ENCODE measurements at regions not wholly inside any gene's neighbourhood (a gene's known extent, or its start where the extent isn't known, plus 50 kb on each side); places are given as distances from the start of the nearest gene placed in this dataset.

DNA sequence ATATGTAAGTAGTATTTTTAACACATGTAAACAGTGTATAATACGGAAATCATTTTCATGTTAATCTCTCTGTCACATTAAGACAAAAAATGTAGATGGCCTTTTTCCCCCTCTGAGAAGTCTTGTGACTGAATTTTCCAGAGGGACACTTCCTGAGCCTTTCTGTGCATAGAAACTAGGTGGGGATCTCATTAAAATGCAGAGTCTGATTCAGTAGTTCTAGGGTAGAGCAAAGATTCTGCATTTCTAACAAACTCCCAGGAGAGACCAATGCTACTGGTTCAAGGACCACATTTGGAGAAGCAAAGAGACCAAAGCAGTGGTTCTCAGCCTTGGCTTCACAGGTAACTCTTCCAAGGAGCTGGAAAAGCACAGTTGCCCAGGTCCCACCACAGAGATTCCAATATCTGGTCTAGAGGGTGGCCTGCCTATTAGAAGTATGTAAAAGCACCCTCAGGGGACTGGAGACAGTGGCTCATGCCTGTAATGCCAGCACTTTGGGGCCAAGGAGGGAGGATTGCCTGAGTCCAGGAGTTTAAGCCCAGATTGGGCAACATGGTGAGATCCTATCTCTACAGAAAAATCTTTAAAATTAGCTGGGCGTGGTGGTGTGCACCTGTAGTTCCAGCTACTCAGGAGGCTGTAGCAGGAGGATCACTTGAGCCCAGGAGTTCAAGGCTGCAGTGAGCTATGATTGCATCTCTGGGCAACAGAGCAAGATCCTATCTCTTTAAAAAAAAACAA is 378.5 kb downstream of the KIF16B start:
- FAIRE-seq, result no peak
- no peak overlapping the region for H3K4me3 ChIP-seq
- no peak for ATAC-seq
- H3K27me3 ChIP-seq, result no peaks in the 10 kb centered on the region
- no peak overlapping the region for H3K27ac ChIP-seq
- H3K9me3 ChIP-seq, result no peaks in the 10 kb centered on the region
- no peaks in the 10 kb centered on the region for H3K36me3 ChIP-seq
- intact Hi-C loops (cut with DNase I), result no loop called here
- WGBS, 2 donors, result 57 to 67% methylated on average over 2 of the region's 2 CpGs
- TF ChIP-seq, protein P1, sequence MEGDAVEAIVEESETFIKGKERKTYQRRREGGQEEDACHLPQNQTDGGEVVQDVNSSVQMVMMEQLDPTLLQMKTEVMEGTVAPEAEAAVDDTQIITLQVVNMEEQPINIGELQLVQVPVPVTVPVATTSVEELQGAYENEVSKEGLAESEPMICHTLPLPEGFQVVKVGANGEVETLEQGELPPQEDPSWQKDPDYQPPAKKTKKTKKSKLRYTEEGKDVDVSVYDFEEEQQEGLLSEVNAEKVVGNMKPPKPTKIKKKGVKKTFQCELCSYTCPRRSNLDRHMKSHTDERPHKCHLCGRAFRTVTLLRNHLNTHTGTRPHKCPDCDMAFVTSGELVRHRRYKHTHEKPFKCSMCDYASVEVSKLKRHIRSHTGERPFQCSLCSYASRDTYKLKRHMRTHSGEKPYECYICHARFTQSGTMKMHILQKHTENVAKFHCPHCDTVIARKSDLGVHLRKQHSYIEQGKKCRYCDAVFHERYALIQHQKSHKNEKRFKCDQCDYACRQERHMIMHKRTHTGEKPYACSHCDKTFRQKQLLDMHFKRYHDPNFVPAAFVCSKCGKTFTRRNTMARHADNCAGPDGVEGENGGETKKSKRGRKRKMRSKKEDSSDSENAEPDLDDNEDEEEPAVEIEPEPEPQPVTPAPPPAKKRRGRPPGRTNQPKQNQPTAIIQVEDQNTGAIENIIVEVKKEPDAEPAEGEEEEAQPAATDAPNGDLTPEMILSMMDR (IDR thresholded peaks at IDR 0.05), result no peak
- DNase-seq, result no peak
- no peaks in the 10 kb centered on the region for H3K4me1 ChIP-seq

DNA sequence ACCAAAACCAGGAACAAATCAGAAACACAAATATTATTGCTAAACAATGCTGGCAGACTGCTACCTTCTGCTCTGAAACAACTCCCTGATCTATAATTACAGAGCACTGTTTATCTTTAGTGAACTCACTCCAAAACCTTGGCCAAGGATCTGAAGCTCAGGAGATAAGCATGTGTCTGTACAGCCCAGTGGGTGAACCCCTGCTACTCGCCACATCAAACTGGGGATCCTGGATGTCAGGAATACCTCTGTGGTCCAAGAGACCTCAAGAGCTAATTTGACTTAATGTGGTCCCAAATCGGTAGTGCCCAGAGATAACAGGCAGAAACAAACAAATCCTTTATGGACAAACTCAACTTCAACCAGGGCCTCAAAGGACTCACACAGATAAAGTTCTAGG is 381.8 kb downstream of the KIF16B start:
- ATAC-seq (no peak), FAIRE-seq (no peak), DNase-seq (no peak)
- intact Hi-C loops (cut with DNase I), result no loop called here
- no peaks in the 10 kb centered on the region for H3K4me1 ChIP-seq
- no peaks in the 10 kb centered on the region for H3K36me3 ChIP-seq
- no peaks in the 10 kb centered on the region for H3K9me3 ChIP-seq
- H3K27ac ChIP-seq, result no peak overlapping the region
- no peak overlapping the region for H3K4me3 ChIP-seq
- TF ChIP-seq, protein P1 (IDR thresholded peaks at IDR 0.05), result no peak
- WGBS, 2 donors, result 36 to 53% methylated on average over 2 of the region's 2 CpGs
- H3K27me3 ChIP-seq, result no peaks in the 10 kb centered on the region

DNA sequence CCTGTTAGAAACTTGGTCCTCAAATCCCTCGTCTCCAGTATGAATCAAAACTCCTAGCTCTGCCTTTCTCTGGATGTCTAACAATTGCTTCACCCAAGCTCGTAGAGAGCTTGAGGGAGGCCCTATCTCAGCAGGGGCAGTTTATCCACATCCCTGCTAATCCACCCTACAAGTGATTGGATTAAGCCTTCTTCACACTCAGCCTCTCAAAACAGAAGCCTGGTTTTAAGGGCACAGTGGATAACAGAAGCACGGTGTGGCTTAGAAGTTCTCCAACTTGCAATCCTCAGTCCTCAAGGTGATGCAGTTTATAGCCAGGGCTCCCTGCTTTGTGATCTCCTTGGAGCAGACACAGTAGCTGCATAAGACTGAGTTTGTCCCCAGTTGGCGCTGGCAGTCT is 383.9 kb downstream of the KIF16B start:
- Histone ChIP-seq H3K4me1 (no peaks in the 10 kb centered on the region), H3K4me3 (no peak overlapping the region), H3K9me3 (no peaks in the 10 kb centered on the region), H3K36me3 (no peaks in the 10 kb centered on the region), H3K27ac (no peak overlapping the region), H3K27me3 (no peaks in the 10 kb centered on the region)
- TF ChIP-seq, protein P1 (IDR thresholded peaks at IDR 0.05), result no peak
- FAIRE-seq, result no peak
- no peak for DNase-seq
- ATAC-seq, result no peak
- intact Hi-C loops (cut with DNase I), result no loop called here
- WGBS, 2 donors, result 59 to 68% methylated on average over 4 of the region's 4 CpGs

DNA sequence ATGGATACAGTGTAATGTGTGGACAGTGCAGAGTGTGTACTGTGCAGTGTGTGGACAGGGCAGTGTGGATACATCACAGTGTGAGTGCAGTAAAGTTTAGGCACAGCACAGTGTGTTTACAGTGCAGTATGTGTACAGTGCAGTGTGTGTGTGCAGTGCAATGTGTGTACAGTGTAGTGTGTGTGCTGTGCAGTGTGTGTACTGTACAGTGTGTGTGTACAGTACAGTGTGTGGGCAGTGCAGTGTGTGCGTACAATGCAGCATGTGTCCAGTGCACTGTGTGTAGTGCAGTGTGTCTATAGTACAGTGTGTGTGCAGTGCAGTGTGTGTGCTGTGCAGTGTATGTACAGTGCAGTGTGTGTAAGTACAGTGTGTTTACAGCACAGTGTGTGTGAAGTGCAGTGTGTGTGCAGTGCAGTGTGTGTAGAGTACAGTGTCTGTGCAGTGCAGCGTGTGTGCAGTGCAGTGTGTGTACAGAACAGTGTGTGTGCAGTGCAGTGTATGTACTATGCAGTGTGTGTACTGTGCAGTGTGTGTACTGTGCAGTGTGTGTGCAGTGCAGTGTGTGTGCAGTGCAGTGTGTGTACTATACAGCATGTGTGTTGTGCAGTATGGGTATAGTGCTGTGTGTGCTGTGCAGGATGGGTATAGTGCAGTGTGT is 385.2 kb downstream of the KIF16B start:
- TF ChIP-seq, protein P1 (IDR thresholded peaks at IDR 0.05), result no peak
- DNase-seq (no peak), FAIRE-seq (no peak), ATAC-seq (no peak)
- H3K27me3 ChIP-seq, result no peaks in the 10 kb centered on the region
- H3K27ac ChIP-seq, result no peak overlapping the region
- no peaks in the 10 kb centered on the region for H3K9me3 ChIP-seq
- no peaks in the 10 kb centered on the region for H3K36me3 ChIP-seq
- no peaks in the 10 kb centered on the region for H3K4me1 ChIP-seq
- intact Hi-C loops (cut with DNase I), result no loop called here
- WGBS, 2 donors, result 89 to 96% methylated on average over 2 of the region's 2 CpGs
- no peak overlapping the region for H3K4me3 ChIP-seq

DNA sequence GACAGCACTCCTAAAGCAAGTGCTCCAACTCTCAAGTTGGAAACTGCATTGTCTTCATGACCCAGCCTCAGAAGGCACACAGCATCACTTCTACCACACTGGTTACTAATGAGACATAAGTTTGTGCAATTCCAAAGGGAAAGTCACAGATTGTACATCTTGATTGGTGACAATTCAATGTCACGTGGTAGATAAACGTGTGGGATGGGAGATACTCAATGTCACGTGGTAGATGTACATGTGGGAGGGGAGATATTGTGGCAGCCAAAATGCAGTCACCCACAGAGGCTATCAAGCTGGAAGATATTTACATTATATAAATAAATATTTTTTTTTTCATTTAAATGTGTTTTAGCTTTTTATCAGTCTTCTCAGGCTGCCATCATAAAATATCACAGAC is 393.3 kb downstream of the KIF16B start:
- TF ChIP-seq, protein P1 (IDR thresholded peaks at IDR 0.05), result no peak
- WGBS, 2 donors, result 67 to 72% methylated on average over 3 of the region's 3 CpGs
- FAIRE-seq (no peak), DNase-seq (no peak), ATAC-seq (no peak)
- Histone ChIP-seq H3K36me3 (no peaks in the 10 kb centered on the region), H3K4me3 (no peak overlapping the region), H3K27ac (no peak overlapping the region), H3K27me3 (no peaks in the 10 kb centered on the region), H3K9me3 (no peaks in the 10 kb centered on the region), H3K4me1 (no peaks in the 10 kb centered on the region)
- intact Hi-C loops (cut with DNase I), result no loop called here
